DMS153 treated with DMSO at 0.1 percent for 48 hours (cell line): ENCODE measurements at regions not wholly inside any gene's neighbourhood (a gene's known extent, or its start where the extent isn't known, plus 50 kb on each side); places are given as distances from the start of the nearest gene placed in this dataset.

ENCODE experiments used
- DNase-seq: peaks from one replicate; lab custom pipeline; 2025; ENCODE audit not compliant: unreplicated experiment; lab: John Stamatoyannopoulos, UW

- no peak for DNase-seq
Observed at GRCh38 chr5:68406767-68407241, 191.2 kb downstream of the PIK3R1 start.

GRCh38 chr5:68407311-68408239 lies 192.0 kb downstream of the PIK3R1 start:
- DNase-seq, result no peak

- no peak for DNase-seq
Observed at GRCh38 chr5:68408345-68408871, 192.9 kb downstream of the PIK3R1 start.

- DNase-seq, result no peak
Observed at GRCh38 chr5:68409259-68409658, 193.7 kb downstream of the PIK3R1 start.

- no peak for DNase-seq
Observed at GRCh38 chr5:68411161-68411560, 195.6 kb downstream of the PIK3R1 start.

- DNase-seq, result no peak
Observed at GRCh38 chr5:68415177-68416085, 199.9 kb downstream of the PIK3R1 start.

- no peak for DNase-seq
Observed at GRCh38 chr5:68416714-68417113, 201.2 kb downstream of the PIK3R1 start.

- no peak for DNase-seq
Observed at GRCh38 chr5:68418201-68418600, 202.6 kb downstream of the PIK3R1 start.

- DNase-seq, result no peak
Observed at GRCh38 chr5:68418680-68419079, 203.1 kb downstream of the PIK3R1 start.

GRCh38 chr5:68419081-68419636 lies 203.6 kb downstream of the PIK3R1 start:
- no peak for DNase-seq

GRCh38 chr5:68419637-68420452 lies 204.3 kb downstream of the PIK3R1 start:
- DNase-seq, result no peak

- DNase-seq, result no peak
Observed at GRCh38 chr5:68420476-68421344, 205.2 kb downstream of the PIK3R1 start.

GRCh38 chr5:68421485-68422220 lies 206.1 kb downstream of the PIK3R1 start:
- no peak for DNase-seq

- no peak for DNase-seq
Observed at GRCh38 chr5:68423154-68423811, 207.7 kb downstream of the PIK3R1 start.

- DNase-seq, result no peak
Observed at GRCh38 chr5:68424799-68425537, 209.4 kb downstream of the PIK3R1 start.

GRCh38 chr5:68426586-68426985 lies 211.0 kb downstream of the PIK3R1 start:
- no peak for DNase-seq

GRCh38 chr5:68428231-68428811 lies 212.8 kb downstream of the PIK3R1 start:
- DNase-seq, result no peak
